NT2/D1 (cell line): ENCODE measurements at regions not wholly inside any gene's neighbourhood (a gene's known extent, or its start where the extent isn't known, plus 50 kb on each side); places are given as distances from the start of the nearest gene placed in this dataset.

Experiments used
- SUZ12 ChIP-seq: IDR thresholded peaks from 2 replicates; pipeline ENCODE4 v1.6.1; 2011; ENCODE audit not compliant: insufficient read length, insufficient read depth; ENCODE audit errors: extremely low read depth
- YY1 ChIP-seq: IDR thresholded peaks from 2 replicates; pipeline ENCODE4 v1.6.1; 2011; ENCODE audit not compliant: insufficient read length, insufficient read depth
- ZNF274 ChIP-seq: IDR thresholded peaks from 2 replicates; pipeline ENCODE4 v1.6.1; 2011; ENCODE audit warnings: mild to moderate bottlenecking, low read depth, low read length

GRCh38 chr6:40816601-40817000 is 222.4 kb downstream of the UNC5CL start:
- TF ChIP-seq YY1 (no peak), ZNF274 (no peak), SUZ12 (no peak)
